Neural progenitor cell (in vitro differentiated cells): ENCODE measurements at regions not wholly inside any gene's neighbourhood (a gene's known extent, or its start where the extent isn't known, plus 50 kb on each side); places are given as distances from the start of the nearest gene placed in this dataset.

Experiments
- DNase-seq: peaks from one replicate; pipeline ENCODE4 v3.0.0-alpha.2; 2016; ENCODE audit warnings: low spot score
- H2AFZ ChIP-seq: fragments of 200-600 bp; sonication (generic); replicated peaks from 2 replicates; pipeline ENCODE4 v1.6.1; 2016; ENCODE audit warnings: antibody characterized with exemption
- H3F3A ChIP-seq: fragments of 200-600 bp; sonication (generic); 2 replicates; pipeline ENCODE4 v1.6.1; 2016; ENCODE audit warnings: antibody characterized with exemption, low read depth
- H3K27ac ChIP-seq: fragments of 200-600 bp; sonication (generic); 2 replicates; pipeline ENCODE4 v1.5.1; 2016; ENCODE audit warnings: mild to moderate bottlenecking
- H3K27me3 ChIP-seq: fragments of 200-600 bp; sonication (generic); 2 replicates; pipeline ENCODE4 v1.6.1; 2016; ENCODE audit warnings: mild to moderate bottlenecking, moderate library complexity
- H3K36me3 ChIP-seq: fragments of 200-600 bp; sonication (generic); 2 replicates; pipeline ENCODE4 v1.5.1; 2016
- H3K4me1 ChIP-seq: fragments of 200-600 bp; sonication (generic); 2 replicates; pipeline ENCODE4 v1.6.1; 2016; ENCODE audit warnings: mixed run types
- H3K4me2 ChIP-seq: fragments of 200-600 bp; sonication (generic); 2 replicates; pipeline ENCODE4 v1.6.1; 2016
- H3K4me3 ChIP-seq: fragments of 200-600 bp; sonication (generic); 2 replicates; pipeline ENCODE4 v1.5.1; 2016
- H3K79me2 ChIP-seq: fragments of 200-600 bp; sonication (generic); 2 replicates; pipeline ENCODE4 v1.6.1; 2016; ENCODE audit warnings: low read depth
- H3K9ac ChIP-seq: fragments of 200-600 bp; sonication (generic); 2 replicates; pipeline ENCODE4 v1.6.1; 2016
- H3K9me3 ChIP-seq: fragments of 200-600 bp; sonication (generic); 2 replicates; pipeline ENCODE4 v1.5.1; 2016; ENCODE audit warnings: low read depth
- H4K20me1 ChIP-seq: fragments of 200-600 bp; sonication (generic); 2 replicates; pipeline ENCODE4 v1.6.1; 2016; ENCODE audit warnings: low read depth
- H3K27ac Mint-ChIP-seq: 3 replicates; pipeline ENCODE4 v1.8.0; 2021; ENCODE audit warnings: mixed read lengths
- H3K27me3 Mint-ChIP-seq: 2 replicates; pipeline ENCODE4 v1.8.0; 2022; ENCODE audit warnings: low read depth, mild to moderate bottlenecking, inconsistent platforms, moderate library complexity, mixed read lengths; ENCODE audit not compliant: insufficient read depth
- H3K36me3 Mint-ChIP-seq: 3 replicates; pipeline ENCODE4 v1.8.0; 2021; ENCODE audit warnings: mixed read lengths
- H3K4me1 Mint-ChIP-seq: 3 replicates; pipeline ENCODE4 v1.8.0; 2021; ENCODE audit warnings: mixed read lengths
- H3K4me3 Mint-ChIP-seq: 3 replicates; pipeline ENCODE4 v1.8.0; 2021; ENCODE audit warnings: mild to moderate bottlenecking, moderate library complexity, mixed read lengths
- H3K9me3 Mint-ChIP-seq: 3 replicates; pipeline ENCODE4 v1.8.0; 2020; ENCODE audit warnings: mixed read lengths
- CTCF ChIP-seq: fragments of 200-600 bp; sonication (generic); IDR thresholded peaks from 2 replicates; pipeline ENCODE4 v1.5.1; 2017; ENCODE audit warnings: antibody characterized with exemption, mild to moderate bottlenecking
- EZH2 ChIP-seq: fragments of 200-600 bp; sonication (generic); IDR thresholded peaks from 2 replicates; pipeline ENCODE4 v1.6.1; 2017; ENCODE audit warnings: antibody characterized with exemption, mild to moderate bottlenecking, moderate library complexity
- EZH2phosphoT487 ChIP-seq: fragments of 200-600 bp; sonication (generic); IDR thresholded peaks from 2 replicates; pipeline ENCODE4 v1.6.1; 2017; ENCODE audit warnings: antibody characterized with exemption

DNA sequence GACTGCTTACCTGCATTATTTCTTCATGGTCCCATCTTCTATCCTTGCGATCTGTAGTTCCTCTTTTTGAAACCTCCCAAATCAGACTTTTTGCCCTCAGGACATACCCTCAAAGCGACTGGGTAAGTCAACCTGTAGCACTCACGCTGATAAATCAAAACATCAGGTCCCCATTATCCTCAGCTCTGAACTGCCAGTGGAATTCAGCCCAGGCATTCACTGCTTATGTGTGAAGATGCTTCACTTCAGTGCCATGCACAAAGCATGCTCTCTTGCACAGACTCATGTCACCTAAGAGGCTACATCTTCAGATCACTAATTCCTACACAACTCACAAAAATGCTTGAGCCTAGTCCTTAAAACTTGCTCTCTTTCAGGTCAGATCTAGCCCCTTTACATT is 283.6 kb upstream of the KLF6 start:
- TF ChIP-seq EZH2phosphoT487 (no peak), CTCF (no peak), EZH2 (no peak)
- no peaks in the 10 kb centered on the region for H3K79me2 ChIP-seq

GRCh38 chr10:4067931-4068561 is 283.0 kb upstream of the KLF6 start:
- TF ChIP-seq EZH2phosphoT487 (no peak), CTCF (no peak), EZH2 (no peak)
- Histone ChIP-seq H3K79me2 (no peaks in the 10 kb centered on the region), H4K20me1 (no peaks in the 10 kb centered on the region), H3K27ac (no peak overlapping the region), H3K27me3 (no peaks in the 10 kb centered on the region), H3K4me3 (no peak overlapping the region), H3K9ac (no peak overlapping the region), H3K4me1 (no peaks in the 10 kb centered on the region), H3K36me3 (no peaks in the 10 kb centered on the region), H2AFZ (no peak overlapping the region), H3F3A (no peaks in the 10 kb centered on the region), H3K9me3 (no peaks in the 10 kb centered on the region), H3K4me2 (no peak overlapping the region)
- Mint-ChIP-seq H3K4me3 (no peak overlapping the region), H3K27me3 (no peaks in the 10 kb centered on the region), H3K4me1 (peaks cover 2% of the 10 kb centered on the region), H3K36me3 (no peaks in the 10 kb centered on the region), H3K27ac (no peak overlapping the region), H3K9me3 (peaks cover 4% of the 10 kb centered on the region)
- DNase-seq: no peak

More for the DNA sequence above, 283.6 kb upstream of the KLF6 start:
- Histone ChIP-seq H3K9me3 (no peaks in the 10 kb centered on the region), H3K4me3 (no peak overlapping the region), H3K4me2 (no peak overlapping the region), H3K9ac (no peak overlapping the region), H4K20me1 (no peaks in the 10 kb centered on the region), H3K27ac (no peak overlapping the region), H3K36me3 (no peaks in the 10 kb centered on the region), H3F3A (no peaks in the 10 kb centered on the region), H3K27me3 (no peaks in the 10 kb centered on the region), H2AFZ (no peak overlapping the region), H3K4me1 (no peaks in the 10 kb centered on the region)
- Mint-ChIP-seq H3K27me3 (no peaks in the 10 kb centered on the region), H3K27ac (no peak overlapping the region), H3K9me3 (peaks cover 4% of the 10 kb centered on the region), H3K4me1 (peaks cover 2% of the 10 kb centered on the region), H3K36me3 (no peaks in the 10 kb centered on the region), H3K4me3 (no peak overlapping the region)
- no peak for DNase-seq

GRCh38 chr10:4067531-4067930 is 282.5 kb upstream of the KLF6 start:
- no peak for DNase-seq
- peaks cover 2% of the 10 kb centered on the region for H3K4me1 Mint-ChIP-seq
- TF ChIP-seq CTCF (no peak), EZH2phosphoT487 (no peak), EZH2 (no peak)
- no peak overlapping the region for H3K27ac ChIP-seq
- no peaks in the 10 kb centered on the region for H3K79me2 ChIP-seq
- no peaks in the 10 kb centered on the region for H3K27me3 Mint-ChIP-seq
- no peaks in the 10 kb centered on the region for H3K9me3 ChIP-seq
- no peak overlapping the region for H3K4me2 ChIP-seq
- H3F3A ChIP-seq: no peaks in the 10 kb centered on the region
- H4K20me1 ChIP-seq: no peaks in the 10 kb centered on the region
- H3K4me3 ChIP-seq: no peak overlapping the region
- no peak overlapping the region for H3K27ac Mint-ChIP-seq
- H3K36me3 Mint-ChIP-seq: no peaks in the 10 kb centered on the region
- no peaks in the 10 kb centered on the region for H3K4me1 ChIP-seq
- H3K4me3 Mint-ChIP-seq: no peak overlapping the region
- H3K9ac ChIP-seq: no peak overlapping the region
- peaks cover 4% of the 10 kb centered on the region for H3K9me3 Mint-ChIP-seq
- no peak overlapping the region for H2AFZ ChIP-seq
- no peaks in the 10 kb centered on the region for H3K36me3 ChIP-seq
- no peaks in the 10 kb centered on the region for H3K27me3 ChIP-seq
